GM18909 (cell line): ENCODE measurements at regions not wholly inside any gene's neighbourhood (a gene's known extent, or its start where the extent isn't known, plus 50 kb on each side); places are given as distances from the start of the nearest gene placed in this dataset.

Experiments used
- ATAC-seq: cut with Tn5 transposase; IDR thresholded peaks from one replicate; pipeline ENCODE4 v1.9.1; 2021; ENCODE audit warnings: mild to moderate bottlenecking; ENCODE audit not compliant: unreplicated experiment, poor library complexity

- no peak for ATAC-seq
These were observed 408.0 kb upstream of the RGPD4 start for GRCh38 chr2:107418708-107419107.

DNA sequence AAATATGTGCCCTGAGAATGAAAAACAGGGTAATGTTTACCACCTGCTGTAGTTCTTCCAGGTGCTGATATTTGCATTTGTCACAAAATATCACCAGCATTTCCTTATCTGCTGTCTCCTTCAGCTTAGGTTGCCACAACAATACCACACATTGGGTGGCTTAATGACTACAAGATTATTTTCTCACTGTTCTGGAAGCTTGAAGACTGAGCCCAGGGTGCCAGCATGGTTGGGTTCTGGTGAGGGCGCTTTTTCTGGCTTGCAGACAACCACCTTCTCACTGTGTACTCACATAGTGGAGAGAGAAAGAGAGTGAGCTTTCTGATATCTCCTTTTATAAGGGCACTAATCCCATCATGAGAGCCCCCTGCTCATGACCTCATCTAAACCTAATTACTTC, 407.5 kb upstream of the RGPD4 start:
- no peak for ATAC-seq

GRCh38 chr2:107428781-107429180, 397.9 kb upstream of the RGPD4 start:
- ATAC-seq = no peak

DNA sequence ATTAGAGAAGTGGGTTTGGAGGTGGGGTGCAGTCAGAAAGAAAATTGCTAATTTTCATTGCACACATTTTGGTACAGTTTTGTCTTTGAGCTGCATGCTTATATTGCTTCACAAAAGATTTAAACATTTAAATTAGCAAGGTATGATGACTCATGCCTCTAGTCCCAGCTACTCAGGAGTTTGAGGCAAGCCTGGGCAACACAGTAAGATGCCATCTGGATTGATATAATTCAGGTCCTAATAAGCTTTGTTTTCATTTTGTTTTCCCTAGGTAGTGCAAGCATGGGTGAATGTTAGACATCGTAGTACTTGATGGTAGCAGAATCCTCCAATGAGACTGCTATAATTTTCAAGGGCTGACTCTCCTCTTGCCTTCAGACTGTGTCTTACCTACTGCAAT, 396.7 kb upstream of the RGPD4 start:
- no peak for ATAC-seq

DNA sequence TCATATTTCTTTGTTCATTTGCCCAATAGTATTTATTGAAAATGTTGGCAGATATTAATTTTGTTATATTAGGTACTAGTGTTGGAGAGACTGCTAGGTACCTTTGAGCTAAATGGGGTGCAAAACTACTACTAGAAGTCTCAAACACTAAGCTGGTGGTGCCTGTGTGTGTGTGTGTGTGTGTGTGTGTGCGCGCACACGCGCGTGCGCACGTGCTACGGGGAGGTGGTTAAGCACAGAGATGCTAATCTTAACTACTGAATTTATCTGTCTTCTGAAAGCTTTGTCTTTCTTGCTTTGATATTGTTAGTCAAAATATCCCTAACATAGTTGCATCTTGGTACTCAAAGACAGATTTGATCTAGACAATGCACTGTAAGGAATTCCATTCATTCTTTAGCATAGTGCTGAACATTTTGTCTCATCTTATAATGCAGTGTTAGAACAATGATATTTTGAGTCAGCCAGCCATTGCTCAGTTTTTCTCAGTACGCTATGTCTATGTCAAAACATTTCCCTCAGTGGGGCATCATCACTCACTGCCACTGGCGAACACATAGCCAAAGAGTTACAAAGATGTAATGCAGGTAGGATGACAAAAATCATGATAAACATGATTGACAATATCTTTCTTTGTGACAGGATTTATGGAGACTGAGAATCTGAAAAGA, 396.0 kb upstream of the RGPD4 start:
- ATAC-seq = no peak

DNA sequence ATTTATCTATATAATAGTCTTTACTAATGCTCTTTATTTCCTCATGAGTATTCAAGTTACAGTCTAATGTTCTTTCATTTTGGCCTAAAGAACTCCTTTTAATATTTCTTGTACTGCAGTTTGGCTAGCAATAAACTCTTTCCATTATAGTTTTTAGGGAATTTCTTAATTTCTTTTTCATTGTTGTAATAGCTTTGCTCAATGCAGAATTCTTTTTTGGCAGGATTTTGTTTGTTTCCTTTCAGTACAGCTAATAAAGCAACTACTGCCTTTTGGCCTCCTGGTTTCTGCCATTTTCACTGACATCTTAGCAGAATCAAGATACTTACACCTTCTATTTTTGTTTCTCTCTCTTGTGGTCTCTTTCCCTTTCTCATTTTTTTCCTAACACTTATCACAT, 390.4 kb upstream of the RGPD4 start:
- no peak for ATAC-seq

DNA sequence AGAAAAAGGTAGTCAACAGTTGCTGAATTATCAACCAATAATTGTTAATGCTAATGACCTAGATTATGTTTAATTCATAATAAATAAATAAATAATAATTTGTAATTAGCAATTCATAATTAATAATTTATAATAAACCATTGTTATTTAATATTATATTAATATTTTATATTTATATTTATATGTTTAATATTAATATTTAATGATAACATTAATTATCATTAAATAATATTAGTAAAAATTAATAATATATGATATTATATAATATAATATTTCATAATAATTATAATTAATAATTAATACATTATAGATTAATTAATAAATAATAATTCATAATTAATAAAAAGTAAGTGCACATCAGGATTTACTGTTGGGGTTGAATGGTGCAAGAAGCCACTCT, 389.4 kb upstream of the RGPD4 start:
- no peak for ATAC-seq

DNA sequence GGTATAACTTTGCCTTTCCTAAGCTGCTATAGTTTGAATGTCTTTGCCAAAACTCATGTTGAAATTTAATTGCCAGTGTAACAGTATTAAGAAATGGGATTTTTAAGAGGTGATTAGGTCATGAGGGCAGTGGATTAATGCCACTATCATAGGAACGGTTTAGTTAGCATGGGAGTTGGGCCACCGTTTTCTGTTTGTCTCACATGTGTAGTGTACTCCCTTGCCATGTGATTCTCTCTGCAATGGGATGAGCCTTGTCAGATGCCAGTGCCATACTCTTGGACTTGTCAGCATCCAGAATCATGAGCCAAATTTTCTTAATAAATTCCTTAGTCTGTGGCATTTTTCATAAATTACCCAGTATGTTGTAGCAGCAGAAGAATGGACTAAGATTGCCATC, 388.9 kb upstream of the RGPD4 start:
- no peak for ATAC-seq

DNA sequence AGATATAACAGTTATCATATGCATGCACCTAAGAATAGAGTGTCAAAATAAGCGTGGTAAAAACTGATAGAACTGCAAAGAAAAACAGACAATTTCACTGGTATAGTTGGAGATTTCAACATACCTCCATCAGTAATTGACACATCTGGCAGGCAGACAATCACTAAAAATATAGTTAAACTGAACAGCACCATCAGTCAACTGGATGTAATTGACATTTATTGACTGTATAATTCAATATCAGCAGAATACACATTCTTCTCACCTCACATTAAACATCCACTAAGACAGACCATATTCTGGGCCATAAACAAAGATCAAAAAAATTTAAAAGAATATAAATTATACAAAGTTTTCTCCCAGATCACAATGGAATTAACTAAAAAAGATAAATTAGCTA, 378.5 kb upstream of the RGPD4 start:
- no peak for ATAC-seq

DNA sequence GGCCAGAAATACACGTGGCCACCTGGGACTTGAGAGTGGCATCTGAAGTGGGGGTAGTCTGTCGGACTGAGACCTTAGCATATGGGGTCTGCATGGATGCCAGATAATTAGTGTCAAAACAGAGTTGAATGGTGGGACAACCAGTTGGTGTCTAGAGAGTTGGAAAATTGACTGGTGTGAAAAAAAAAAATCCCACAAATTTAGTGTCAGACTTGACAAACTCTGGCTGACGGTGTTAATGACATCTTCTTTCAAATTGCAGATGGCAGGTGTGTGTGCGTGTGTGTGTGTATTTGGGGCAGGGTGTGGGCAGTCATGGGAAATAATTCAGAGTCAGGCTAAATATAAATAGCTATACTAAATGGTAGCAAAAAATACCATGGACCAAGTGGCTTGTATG, 365.4 kb upstream of the RGPD4 start:
- no peak for ATAC-seq

DNA sequence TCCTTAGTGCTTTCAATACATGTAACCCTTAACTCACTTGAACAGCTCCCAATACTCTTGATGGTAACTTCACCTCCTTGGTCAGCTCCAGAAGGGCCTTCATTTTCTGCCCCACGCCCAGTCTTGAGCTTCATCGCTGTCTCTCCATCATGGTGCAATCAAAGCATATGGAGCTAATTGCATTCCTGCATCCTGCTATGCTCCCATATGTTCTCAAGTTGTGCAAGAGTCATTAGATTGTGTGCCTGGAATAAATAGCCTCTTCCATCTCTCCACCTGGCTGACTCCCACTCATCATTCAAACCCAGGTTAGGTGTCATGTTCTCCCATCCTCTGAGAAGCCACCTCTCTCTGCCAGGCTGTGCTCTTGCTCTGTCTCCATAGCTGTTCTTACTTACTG, 364.5 kb upstream of the RGPD4 start:
- ATAC-seq = no peak

DNA sequence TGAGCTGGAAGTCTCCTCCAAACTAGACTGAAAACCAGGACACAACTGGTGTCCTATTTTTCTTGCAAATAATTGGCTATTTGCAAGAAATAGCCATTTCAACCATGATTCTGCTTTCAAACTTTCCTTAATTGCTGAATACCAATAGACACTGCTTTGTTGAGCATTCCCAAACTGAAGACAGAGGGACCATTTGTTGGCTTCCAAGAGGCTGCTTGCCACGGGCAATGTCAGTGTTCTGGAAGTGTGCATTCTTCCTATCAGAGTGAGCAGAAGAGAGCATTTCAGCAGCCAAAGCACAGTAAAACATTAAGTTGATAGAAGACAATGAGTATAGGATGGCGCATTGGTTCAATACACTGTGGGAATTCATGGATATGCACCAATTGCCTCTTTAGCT, 360.5 kb upstream of the RGPD4 start:
- no peak for ATAC-seq

GRCh38 chr2:107466984-107467773, 359.5 kb upstream of the RGPD4 start:
- ATAC-seq = no peak

- ATAC-seq = no peak
These were observed 357.2 kb upstream of the RGPD4 start for GRCh38 chr2:107469437-107469995.

DNA sequence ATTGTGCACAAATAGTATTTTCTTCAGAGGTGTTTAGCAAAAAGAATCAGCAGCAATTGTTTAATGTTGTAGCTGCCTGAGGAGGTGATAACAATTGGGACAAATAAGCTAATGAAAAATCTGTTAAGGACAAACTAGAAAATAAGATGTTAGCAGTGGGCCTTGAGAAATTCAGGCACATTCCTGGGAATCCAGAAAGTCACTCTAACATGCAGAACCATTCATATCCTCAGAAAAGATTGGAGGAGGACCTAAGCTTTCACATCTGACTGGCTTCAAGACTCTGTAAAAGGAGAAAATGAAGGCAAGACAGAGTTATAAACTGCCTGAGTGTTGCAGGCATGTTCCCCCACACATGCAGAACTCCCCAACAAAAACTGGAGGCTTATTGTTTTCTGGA, 353.5 kb upstream of the RGPD4 start:
- ATAC-seq = no peak

DNA sequence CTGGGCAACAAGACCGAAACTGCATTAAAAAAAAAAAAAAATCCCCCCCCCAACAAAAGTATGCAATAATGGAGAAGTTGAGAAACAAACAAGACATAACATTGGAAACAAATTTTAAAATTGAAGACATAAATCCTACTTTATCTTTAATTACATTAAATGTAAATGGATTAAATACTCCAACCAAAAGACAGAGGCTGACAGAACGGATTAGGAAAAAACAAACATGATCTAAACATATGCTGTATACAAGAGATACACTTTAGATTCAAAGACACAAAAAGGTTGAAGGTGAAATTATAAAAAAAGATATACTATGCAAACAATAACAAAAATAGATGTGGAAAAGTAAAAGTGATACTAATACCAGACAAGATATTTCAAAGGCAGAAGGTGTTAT, 350.8 kb upstream of the RGPD4 start:
- ATAC-seq = no peak

DNA sequence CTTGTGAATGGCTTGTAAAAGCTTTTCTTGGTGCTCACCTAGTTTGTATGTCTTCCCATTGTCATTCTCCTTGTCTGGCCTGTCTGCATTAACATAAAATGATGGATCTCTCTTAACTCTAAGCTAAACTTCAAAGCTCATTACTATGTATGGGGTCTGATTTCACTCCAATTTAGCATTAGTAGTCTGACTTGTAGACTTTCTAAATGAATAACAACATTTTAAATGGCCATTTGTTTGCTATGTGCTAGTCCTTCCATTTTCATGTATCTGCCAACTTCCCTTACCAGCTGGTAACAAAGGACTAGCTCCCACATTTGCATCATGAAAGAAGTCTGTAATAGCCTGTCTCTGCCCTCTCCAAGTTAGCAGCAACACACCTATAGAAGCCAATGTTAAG, 324.2 kb upstream of the RGPD4 start:
- ATAC-seq = no peak

DNA sequence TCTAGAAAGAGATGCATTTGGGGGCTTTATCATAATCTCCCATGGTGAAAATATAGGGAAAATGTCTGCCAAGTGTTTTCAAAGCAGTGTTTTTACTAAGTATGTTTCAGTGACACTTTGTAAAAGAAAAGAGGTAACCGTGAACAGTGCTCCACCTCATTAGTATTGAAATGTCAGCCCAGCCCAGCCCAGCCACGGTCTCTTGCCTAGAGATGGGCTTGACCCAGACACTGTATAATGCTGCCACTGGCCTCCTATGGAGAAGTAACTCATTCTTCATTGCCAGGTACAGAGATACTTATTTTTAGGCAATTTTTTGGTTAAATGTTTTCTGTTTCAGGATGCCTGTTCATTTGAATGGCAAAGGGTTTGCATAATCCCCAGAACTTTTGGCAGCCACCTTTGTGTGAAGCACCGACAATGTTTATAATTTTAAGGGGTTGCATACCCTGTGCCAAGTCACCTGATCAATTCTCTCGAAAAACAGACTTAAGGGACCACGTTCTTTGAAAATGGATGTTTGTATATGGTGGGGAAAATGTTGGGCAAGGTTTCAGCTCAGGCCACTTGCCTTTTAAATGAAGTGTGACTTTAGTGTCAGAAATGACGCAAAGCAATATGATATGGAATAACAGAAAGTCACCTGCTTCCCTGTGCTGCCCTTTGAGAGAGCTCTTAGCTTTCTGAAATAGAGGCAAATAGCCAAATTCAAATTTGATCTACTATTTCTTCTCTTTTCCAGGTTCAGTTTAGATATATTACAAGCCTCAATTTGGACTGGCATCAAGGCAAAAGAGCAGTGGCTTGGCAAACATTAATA, 314.5 kb upstream of the RGPD4 start:
- no peak for ATAC-seq

DNA sequence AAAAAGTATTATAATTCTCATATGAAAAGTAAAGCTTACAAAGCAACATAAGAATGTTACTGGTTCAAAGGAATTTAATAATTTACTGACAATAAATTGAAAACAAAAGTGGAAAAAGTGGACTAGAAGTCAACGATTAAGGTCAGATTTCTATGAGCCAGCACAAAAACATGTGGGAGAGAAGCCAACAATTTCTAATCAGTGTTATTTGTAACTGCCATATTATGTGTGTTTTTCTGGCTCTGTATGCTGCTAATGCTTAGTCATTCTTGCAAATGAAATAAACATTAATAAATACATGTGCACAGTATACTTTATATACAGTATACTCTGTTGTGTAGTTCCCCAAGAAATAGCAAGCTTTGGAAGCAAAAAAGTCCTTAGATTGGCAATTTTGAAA, 301.3 kb upstream of the RGPD4 start:
- ATAC-seq = no peak

GRCh38 chr2:107529146-107529545, 297.5 kb upstream of the RGPD4 start:
- ATAC-seq = no peak

DNA sequence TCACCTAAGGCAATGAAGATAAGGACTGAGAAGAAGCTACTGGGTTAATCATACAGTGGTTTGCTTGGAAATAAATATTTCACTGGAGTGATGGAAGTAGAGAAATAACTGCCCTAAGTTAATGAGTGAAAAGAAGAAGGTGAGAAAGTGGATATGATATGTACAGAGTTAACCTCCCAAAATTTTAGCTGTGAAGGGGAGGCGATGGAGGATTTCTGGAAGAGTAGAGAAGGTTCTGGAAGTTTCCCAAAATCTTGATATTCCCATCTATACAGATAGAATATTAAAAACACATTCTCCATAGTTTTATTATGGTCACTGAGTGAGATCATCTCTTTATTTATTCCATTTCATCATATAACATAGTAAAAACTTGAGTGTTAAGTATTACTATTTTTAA, 296.6 kb upstream of the RGPD4 start:
- ATAC-seq = no peak
